GM21619 (cell line): ENCODE measurements at regions not wholly inside any gene's neighbourhood (a gene's known extent, or its start where the extent isn't known, plus 50 kb on each side); places are given as distances from the start of the nearest gene placed in this dataset.
"Not testable (repeated sequence)": the region's sequence is repeated elsewhere in the genome, so short reads cannot be mapped to it uniquely, and the experiment has no call there.

Experiments
- ATAC-seq: cut with Tn5 transposase; IDR thresholded peaks from one replicate; pipeline ENCODE4 v1.9.1; 2021; ENCODE audit not compliant: unreplicated experiment

- ATAC-seq, result no peak
Observed at GRCh38 chr6:150734235-150734634, 131.3 kb upstream of the MTHFD1L start.

- ATAC-seq, result no peak
Observed at GRCh38 chr6:150735341-150735851, 130.1 kb upstream of the MTHFD1L start.

GRCh38 chr6:150738092-150738629, 127.3 kb upstream of the MTHFD1L start:
- no peak for ATAC-seq

GRCh38 chr6:150739711-150740349, 125.7 kb upstream of the MTHFD1L start:
- ATAC-seq, result no peak

GRCh38 chr6:150740453-150740852, 125.0 kb upstream of the MTHFD1L start:
- no peak for ATAC-seq

GRCh38 chr6:150741633-150742200, 123.8 kb upstream of the MTHFD1L start:
- ATAC-seq, result no peak

GRCh38 chr6:150744522-150745260, 120.8 kb upstream of the MTHFD1L start:
- ATAC-seq, result no peak

GRCh38 chr6:150745896-150746295, 119.6 kb upstream of the MTHFD1L start:
- no peak for ATAC-seq

GRCh38 chr6:150747155-150747554, 118.3 kb upstream of the MTHFD1L start:
- ATAC-seq, result no peak

- ATAC-seq, result no peak
Observed at GRCh38 chr6:150749091-150749670, 116.3 kb upstream of the MTHFD1L start.

GRCh38 chr6:150751296-150751695, 114.2 kb upstream of the MTHFD1L start:
- no peak for ATAC-seq

GRCh38 chr6:150752409-150752808, 113.1 kb upstream of the MTHFD1L start:
- ATAC-seq, result no peak

- ATAC-seq, result no peak
Observed at GRCh38 chr6:150753371-150754064, 112.0 kb upstream of the MTHFD1L start.

- no peak for ATAC-seq
Observed at GRCh38 chr6:150755042-150755441, 110.5 kb upstream of the MTHFD1L start.

- no peak for ATAC-seq
Observed at GRCh38 chr6:150755524-150755923, 110.0 kb upstream of the MTHFD1L start.

- ATAC-seq, result no peak
Observed at GRCh38 chr6:150756173-150756572, 109.3 kb upstream of the MTHFD1L start.

GRCh38 chr6:150757807-150758206, 107.7 kb upstream of the MTHFD1L start:
- ATAC-seq, result not testable (repeated sequence)

GRCh38 chr6:150759483-150759882, 106.0 kb upstream of the MTHFD1L start:
- no peak for ATAC-seq

- ATAC-seq, result no peak
Observed at GRCh38 chr6:150761771-150762170, 103.7 kb upstream of the MTHFD1L start.

GRCh38 chr6:150764334-150765066, 101.0 kb upstream of the MTHFD1L start:
- ATAC-seq, result no peak
